ENCODE measurements at regions not wholly inside any gene's neighbourhood (a gene's known extent, or its start where the extent isn't known, plus 50 kb on each side); places are given as distances from the start of the nearest gene placed in this dataset.
"Not testable (repeated sequence)": the region's sequence is repeated elsewhere in the genome, so short reads cannot be mapped to it uniquely, and the experiment has no call there.

DNA sequence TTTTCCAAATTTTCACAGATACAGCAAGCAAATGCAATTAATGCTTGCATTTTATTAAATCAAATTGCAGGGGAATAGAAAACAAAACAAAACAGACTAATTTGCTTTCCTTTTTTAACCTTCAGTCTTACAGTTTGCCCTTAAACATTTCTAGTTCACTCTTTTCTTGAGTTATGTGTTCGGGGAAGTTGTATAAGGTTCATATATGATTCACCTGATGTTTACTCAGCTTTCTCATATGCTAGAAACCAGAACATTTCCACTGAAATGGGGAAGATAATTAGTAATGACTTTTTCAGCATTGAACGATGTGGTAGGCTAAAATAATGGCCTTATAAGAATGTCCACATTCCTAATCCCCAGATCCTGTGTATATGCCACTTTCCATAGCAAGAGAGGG, 176.2 kb upstream of the NBPF9 start:
- not testable (repeated sequence) for DNase-seq

GRCh38 chr1:149284773-149285172, 181.4 kb upstream of the NBPF9 start:
- DNase-seq = not testable (repeated sequence)

DNA sequence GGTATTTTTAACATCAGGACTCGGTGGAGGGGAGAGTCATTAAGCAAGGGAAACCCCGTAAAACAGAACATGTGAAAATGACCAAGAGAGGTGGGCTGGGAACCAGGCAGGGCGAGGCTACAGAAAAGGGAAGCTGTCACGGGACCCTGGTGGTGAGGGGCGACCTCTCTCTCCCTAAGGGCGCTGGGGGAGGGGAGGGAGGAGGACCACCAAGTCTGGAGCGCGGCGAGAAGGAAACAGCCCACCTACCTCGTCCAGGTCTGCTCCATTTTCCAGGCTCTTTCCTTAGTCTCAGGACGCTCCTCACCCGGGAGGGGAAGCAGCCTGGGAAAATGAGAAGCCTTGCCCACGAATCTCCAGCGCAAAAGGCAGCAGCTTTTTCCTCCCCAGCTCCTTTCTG, 181.9 kb upstream of the NBPF9 start:
- DNase-seq = not testable (repeated sequence)

DNA sequence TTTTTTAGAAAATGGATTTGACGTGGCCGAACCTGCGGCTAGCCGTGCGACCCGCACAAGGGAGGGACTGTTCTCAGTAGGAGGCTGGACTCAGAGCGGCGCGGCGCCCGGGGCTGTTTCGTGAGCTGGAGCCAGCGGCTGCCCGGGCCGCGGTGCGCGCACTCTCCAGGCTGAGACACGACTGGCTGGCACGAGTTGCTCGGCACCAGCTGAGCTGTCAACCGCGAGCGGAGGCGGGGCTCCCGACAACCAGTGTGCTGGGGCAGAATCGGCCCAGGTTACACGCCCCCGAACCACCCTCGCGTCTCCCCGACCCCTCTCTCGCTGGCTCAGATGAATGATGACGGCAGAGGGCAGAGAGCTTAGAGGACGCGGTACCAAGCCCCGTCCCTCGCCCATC, 182.3 kb upstream of the NBPF9 start:
- DNase-seq = not testable (repeated sequence)

GRCh38 chr1:149288580-149288979, 185.2 kb upstream of the NBPF9 start:
- DNase-seq = not testable (repeated sequence)

DNA sequence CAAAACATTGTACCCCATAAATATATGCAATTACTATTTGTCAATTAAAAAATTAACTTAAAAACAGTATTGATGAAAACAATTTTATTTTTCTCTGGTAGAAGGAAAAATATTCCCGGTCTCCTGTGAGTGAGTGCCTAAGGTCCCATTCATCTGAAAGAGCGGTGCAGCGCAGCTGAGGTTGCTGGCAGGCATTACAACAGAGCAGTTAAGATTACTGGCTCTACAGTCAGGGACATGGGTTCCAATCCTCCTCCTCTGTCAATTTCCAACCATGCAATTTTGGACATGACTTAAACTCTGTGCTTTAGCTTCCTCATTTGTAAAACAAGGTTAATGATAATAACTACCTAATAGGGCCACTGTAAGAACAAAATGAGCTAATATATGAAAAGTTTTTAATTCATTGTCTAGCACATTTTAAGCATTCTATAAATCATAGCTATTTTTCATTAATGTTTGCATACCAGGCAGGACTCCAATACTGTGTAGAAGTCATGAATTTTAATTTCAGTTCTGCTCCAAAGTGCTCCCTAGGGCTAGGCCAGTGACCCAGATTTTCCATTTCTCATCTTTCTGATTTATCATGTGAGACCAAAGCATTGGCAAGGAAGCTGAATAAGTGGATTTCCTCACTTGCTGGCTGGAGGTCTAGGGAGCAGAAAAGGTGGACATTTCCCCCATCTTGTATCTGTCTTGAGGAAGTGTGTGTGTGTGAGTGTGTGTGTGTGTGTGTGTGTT, 174.2 kb upstream of the NBPF19 start:
- DNase-seq = not testable (repeated sequence)

- DNase-seq = not testable (repeated sequence)
These were observed 173.6 kb upstream of the NBPF19 start for GRCh38 chr1:149301282-149301681.

GRCh38 chr1:149304796-149305195, 170.0 kb upstream of the NBPF19 start:
- not testable (repeated sequence) for DNase-seq

- not testable (repeated sequence) for DNase-seq
These were observed 167.2 kb upstream of the NBPF19 start for GRCh38 chr1:149307640-149308039.

DNA sequence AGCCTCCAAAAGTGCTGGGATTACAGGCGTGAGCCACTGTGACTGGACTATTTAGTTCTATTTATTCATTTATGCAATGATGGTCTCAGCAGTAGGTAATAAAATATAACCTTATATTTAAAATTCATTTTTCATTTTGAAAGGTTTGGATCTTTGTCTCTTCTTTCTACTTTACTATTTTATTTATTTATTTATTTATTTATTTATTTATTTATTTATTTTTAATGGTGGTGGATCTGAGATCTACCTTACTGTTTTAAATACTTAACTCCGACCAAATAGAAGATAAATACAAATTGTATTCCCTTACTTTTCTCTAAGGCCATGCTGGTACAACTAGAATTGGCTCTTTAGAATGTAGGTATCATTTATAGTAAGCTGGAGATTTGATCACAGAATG, 159.9 kb upstream of the NBPF19 start:
- not testable (repeated sequence) for DNase-seq

- DNase-seq = not testable (repeated sequence)
These were observed 153.7 kb upstream of the NBPF19 start for GRCh38 chr1:149320971-149321731.

GRCh38 chr1:149321732-149322016, 153.2 kb upstream of the NBPF19 start:
- not testable (repeated sequence) for DNase-seq

DNA sequence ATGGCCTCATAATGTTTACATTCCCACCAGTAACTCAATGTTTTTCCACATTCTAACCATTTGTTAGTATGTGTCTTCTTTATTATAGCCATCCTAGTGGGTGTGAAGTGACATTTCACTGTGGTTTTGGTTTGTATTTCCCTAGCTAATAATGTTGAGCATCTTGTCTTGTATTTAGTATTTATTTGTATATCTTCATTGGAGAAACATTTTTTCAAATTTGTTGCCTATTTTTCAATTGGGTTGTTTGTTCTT, 144.8 kb upstream of the NBPF19 start:
- not testable (repeated sequence) for DNase-seq

- DNase-seq = not testable (repeated sequence)
These were observed 138.8 kb upstream of the NBPF19 start for GRCh38 chr1:149336082-149336481.

GRCh38 chr1:149338221-149338691, 136.6 kb upstream of the NBPF19 start:
- DNase-seq = not testable (repeated sequence)

DNA sequence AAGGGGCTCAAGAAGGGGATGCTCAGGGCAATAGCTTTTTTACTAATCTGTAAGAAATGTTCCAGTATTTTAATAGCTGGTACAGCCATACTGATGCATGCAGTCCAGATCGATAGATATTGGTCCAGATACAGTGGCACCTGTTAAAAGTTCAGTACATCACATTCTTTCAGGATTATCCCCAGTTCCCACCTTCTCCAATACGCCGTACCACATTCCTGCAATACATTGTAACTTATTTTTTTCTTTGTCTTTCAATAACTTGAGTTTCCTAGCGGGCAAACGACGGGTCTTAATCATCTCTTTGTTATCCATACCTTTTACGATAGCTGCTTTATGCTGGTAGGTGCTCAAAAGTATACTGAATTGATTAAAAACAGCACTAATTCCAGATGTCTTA, 136.1 kb upstream of the NBPF19 start:
- DNase-seq = not testable (repeated sequence)

DNA sequence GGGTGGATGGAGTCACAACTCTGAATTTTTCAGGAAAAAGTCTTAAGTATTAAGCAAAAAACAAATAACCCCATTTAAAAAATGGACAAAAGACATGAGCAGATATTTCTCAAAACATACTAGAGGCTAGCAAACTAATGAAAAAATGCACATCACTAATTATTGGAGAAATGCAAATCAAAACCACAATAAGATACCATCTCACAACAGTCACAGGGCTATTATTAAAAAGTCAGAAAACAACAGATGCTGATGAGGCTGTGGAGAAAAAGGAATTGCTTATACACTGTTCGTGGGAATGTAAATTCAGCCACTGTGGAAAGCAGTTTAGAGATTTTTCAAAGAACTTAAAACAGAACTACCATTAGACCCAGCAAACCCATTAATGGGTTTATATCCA, 125.4 kb upstream of the NBPF19 start:
- not testable (repeated sequence) for DNase-seq

GRCh38 chr1:149352205-149352604, 122.6 kb upstream of the NBPF19 start:
- DNase-seq = not testable (repeated sequence)

DNA sequence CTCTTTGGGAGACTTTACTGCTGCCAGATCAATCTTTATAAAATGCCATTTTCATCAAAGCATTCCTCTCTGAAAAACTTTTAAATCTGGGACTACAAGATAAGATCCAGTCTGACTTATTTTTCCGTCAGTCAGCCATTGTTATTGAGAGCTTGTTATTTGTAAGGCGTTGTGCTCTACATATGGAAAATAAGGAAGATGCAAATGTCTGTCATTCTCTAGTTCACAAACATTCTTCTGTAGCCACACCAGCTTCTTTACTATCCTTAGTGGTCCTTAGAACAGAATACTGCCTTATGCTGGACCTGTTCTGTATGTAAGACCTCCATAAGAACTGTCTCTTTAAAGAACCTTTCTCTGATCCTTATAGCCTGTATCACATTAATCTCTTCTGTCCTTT, 120.3 kb upstream of the NBPF19 start:
- not testable (repeated sequence) for DNase-seq

- DNase-seq = not testable (repeated sequence)
These were observed 119.1 kb upstream of the NBPF19 start for GRCh38 chr1:149355748-149356147.

- not testable (repeated sequence) for DNase-seq
These were observed 118.7 kb upstream of the NBPF19 start for GRCh38 chr1:149356152-149356551.

DNA sequence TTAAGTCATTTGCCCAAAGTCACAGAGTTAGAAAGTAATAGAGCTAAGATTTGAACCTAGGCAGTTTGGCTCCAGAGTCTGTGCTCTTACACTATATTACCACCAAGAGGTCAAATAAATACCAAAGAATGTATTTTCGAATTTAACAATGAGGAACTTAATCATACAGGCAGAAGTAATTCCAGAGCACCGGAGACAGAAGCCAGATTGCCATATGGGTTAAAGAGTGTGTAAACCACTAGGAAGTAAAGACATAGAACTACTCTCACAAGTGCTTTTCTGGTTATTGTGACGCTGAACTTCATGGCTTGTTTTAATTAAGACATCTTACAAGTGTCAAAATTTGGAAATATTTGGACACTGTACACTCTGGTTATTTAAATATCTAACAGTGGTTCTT, 114.5 kb upstream of the NBPF19 start:
- not testable (repeated sequence) for DNase-seq

- not testable (repeated sequence) for DNase-seq
These were observed 113.5 kb upstream of the NBPF19 start for GRCh38 chr1:149361310-149361709.

GRCh38 chr1:149364188-149364981, 110.5 kb upstream of the NBPF19 start:
- DNase-seq = not testable (repeated sequence)

All from NCI-H526 treated with DMSO at 0.1 percent for 48 hours (cell line).